Body of pancreas (tissue), 4 donors: ENCODE measurements at regions not wholly inside any gene's neighbourhood (a gene's known extent, or its start where the extent isn't known, plus 50 kb on each side); places are given as distances from the start of the nearest gene placed in this dataset.

Experiments
- ATAC-seq: fragments of 150-250 bp; one replicate; pipeline ENCODE4 v1.9.1; 2016
- DNase-seq, 4 donors: peaks; one replicate each; pipeline ENCODE4 v3.0.0-alpha.2; 2019
- H3K27ac ChIP-seq, 4 donors: fragments of 200-600 bp; sonication (generic); 1 replicate in 3 of 4; 2 replicates in 1 of 4; pipeline versions ENCODE4 v1.5.1 to v1.6.1; 2016 to 2019; ENCODE audit warnings: mild to moderate bottlenecking in 1 of 4, mixed read lengths in 1 of 4, moderate library complexity in 1 of 4
- H3K27me3 ChIP-seq, 2 donors: fragments of 200-600 bp; sonication (generic); one replicate each; pipeline ENCODE4 v1.6.0; 2016; ENCODE audit warnings: mild to moderate bottlenecking in 1 of 2
- H3K36me3 ChIP-seq, 2 donors: fragments of 200-600 bp; sonication (generic); replicated peaks in 1 of 2; 2 replicates each; pipeline ENCODE4 v1.5.1; 2016; ENCODE audit warnings: low read depth in 2 of 2; ENCODE audit not compliant: insufficient read depth in 1 of 2
- H3K4me1 ChIP-seq: fragments of 200-600 bp; sonication (generic); one replicate; pipeline ENCODE4 v1.6.0; 2016
- H3K4me3 ChIP-seq, 2 donors: fragments of 200-600 bp; sonication (generic); 1 replicate in 1 of 2; 2 replicates in 1 of 2; pipeline ENCODE4 v1.5.1; 2016 to 2019
- H3K9me3 ChIP-seq, 3 donors: fragments of 200-600 bp; sonication (generic); 1 replicate in 2 of 3; 2 replicates in 1 of 3; pipeline ENCODE4 v1.5.1; 2016
- POLR2A ChIP-seq, 3 donors: fragments of 450-650 bp; IDR thresholded peaks; one replicate each; pipeline ENCODE4 v1.6.1; 2016; ENCODE audit warnings: antibody characterized with exemption in 3 of 3, mild to moderate bottlenecking in 2 of 3
- WGBS, 2 donors: methylation state at CpG; one replicate each; pipeline ENCODE4 v1.1.5; 2017; 5-methylcytosine and 5-hydroxymethylcytosine counted together
- intact Hi-C: fragments of 100-400 bp; cut with DNase I; formaldehyde crosslinking; loops from one replicate; pipeline ENCODE4 v1.15.1; 2023
- TF ChIP-seq, protein P1 (sequence below), 7 experiments: fragments of 450-650 bp in 4 of 7; fragments of 200-600 bp in 3 of 7; sonication (generic) in 3 of 7; IDR thresholded peaks; one replicate each; pipeline ENCODE4 v1.5.1; 2016 to 2019; ENCODE audit warnings: antibody characterized with exemption in 7 of 7

DNA sequence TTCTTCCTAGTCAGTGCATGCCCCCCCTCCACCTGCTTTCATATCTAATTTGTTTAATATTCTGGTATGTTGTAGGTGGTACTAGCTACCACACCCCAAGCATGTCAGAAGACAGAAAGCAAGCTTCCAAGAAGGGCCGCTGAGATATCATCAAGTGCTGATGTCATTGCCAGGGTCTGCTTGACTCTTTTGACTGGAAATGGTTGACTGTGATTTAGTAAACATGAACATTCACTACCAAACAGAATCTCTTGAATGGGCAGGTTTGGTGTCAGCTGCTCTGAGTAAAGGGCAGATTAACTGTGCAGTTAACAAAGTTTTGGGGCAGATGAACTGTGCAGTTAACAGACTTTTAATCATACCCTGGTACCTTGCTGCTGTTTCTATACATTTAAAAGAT, 244.2 kb upstream of the SATB1 start:
- Histone ChIP-seq H3K27me3 (no peaks in the 10 kb centered on the region), H3K27ac (no peak overlapping the region), H3K36me3 (no peaks in the 10 kb centered on the region), H3K4me3 (no peak overlapping the region), H3K9me3 (no peaks in the 10 kb centered on the region), H3K4me1 (no peaks in the 10 kb centered on the region)
- ATAC-seq (no peak), DNase-seq (no peak)
- intact Hi-C loops = no loop called here
- TF ChIP-seq, protein P1, sequence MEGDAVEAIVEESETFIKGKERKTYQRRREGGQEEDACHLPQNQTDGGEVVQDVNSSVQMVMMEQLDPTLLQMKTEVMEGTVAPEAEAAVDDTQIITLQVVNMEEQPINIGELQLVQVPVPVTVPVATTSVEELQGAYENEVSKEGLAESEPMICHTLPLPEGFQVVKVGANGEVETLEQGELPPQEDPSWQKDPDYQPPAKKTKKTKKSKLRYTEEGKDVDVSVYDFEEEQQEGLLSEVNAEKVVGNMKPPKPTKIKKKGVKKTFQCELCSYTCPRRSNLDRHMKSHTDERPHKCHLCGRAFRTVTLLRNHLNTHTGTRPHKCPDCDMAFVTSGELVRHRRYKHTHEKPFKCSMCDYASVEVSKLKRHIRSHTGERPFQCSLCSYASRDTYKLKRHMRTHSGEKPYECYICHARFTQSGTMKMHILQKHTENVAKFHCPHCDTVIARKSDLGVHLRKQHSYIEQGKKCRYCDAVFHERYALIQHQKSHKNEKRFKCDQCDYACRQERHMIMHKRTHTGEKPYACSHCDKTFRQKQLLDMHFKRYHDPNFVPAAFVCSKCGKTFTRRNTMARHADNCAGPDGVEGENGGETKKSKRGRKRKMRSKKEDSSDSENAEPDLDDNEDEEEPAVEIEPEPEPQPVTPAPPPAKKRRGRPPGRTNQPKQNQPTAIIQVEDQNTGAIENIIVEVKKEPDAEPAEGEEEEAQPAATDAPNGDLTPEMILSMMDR (IDR thresholded peaks at IDR 0.05) = no peak
- no peak for TF ChIP-seq POLR2A (IDR thresholded peaks at IDR 0.05)
- 60 to 69% methylated on average over 1 of the region's 1 CpG for WGBS, 2 donors

DNA sequence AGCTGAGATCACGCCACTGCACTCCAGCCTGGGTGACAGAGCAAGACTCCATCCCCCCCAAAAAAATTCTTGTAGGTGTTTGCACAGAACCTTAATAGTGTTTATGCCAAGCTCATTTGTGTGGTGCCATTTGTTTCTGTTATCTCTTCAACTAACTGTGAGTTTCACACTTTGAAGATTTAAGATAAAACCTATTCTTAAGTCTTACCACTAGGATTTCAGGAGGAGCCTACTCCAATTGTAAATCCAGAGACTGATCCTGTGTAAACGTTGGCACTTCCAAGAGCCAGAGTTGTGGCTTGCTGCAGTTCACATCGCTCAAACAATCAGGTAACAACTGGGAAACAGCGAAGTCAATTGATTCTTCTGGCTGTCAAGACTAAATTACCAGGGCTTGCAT, 242.4 kb upstream of the SATB1 start:
- Histone ChIP-seq H3K9me3 (no peaks in the 10 kb centered on the region), H3K4me1 (no peaks in the 10 kb centered on the region), H3K27me3 (no peaks in the 10 kb centered on the region), H3K36me3 (no peaks in the 10 kb centered on the region), H3K27ac (no peak overlapping the region), H3K4me3 (no peak overlapping the region)
- ATAC-seq = no peak
- DNase-seq = no peak
- no peak for TF ChIP-seq POLR2A (IDR thresholded peaks at IDR 0.05)
- TF ChIP-seq, protein P1 (IDR thresholded peaks at IDR 0.05) = no peak
- 41 to 47% methylated on average over 4 of the region's 4 CpGs for WGBS, 2 donors
- intact Hi-C loops = no loop called here

DNA sequence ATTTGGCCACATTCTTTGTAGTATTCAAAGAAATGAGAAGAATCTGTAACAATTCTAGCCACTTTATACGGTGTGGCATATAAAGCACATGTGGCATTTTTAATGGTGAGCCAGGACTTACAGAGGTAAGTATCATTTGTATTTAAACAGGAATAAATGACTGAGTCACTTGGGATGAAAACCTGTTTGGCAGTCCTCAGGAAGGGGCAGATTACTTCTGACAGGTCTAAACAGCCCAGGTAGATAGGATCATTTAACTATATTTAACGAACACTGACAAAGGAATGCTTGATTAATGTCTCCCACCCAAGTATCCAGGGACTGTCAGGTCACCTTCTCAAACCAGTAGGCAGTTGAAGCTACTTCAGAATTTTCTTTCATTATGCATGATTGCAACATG, 241.5 kb upstream of the SATB1 start:
- no peak overlapping the region for H3K27ac ChIP-seq
- WGBS, 2 donors = 41 to 45% methylated on average over 2 of the region's 2 CpGs
- intact Hi-C loops = no loop called here
- no peak for DNase-seq
- H3K4me1 ChIP-seq = no peaks in the 10 kb centered on the region
- H3K36me3 ChIP-seq = no peaks in the 10 kb centered on the region
- H3K27me3 ChIP-seq = no peaks in the 10 kb centered on the region
- TF ChIP-seq POLR2A (IDR thresholded peaks at IDR 0.05) = no peak
- H3K4me3 ChIP-seq = no peak overlapping the region
- no peaks in the 10 kb centered on the region for H3K9me3 ChIP-seq
- ATAC-seq = no peak

DNA sequence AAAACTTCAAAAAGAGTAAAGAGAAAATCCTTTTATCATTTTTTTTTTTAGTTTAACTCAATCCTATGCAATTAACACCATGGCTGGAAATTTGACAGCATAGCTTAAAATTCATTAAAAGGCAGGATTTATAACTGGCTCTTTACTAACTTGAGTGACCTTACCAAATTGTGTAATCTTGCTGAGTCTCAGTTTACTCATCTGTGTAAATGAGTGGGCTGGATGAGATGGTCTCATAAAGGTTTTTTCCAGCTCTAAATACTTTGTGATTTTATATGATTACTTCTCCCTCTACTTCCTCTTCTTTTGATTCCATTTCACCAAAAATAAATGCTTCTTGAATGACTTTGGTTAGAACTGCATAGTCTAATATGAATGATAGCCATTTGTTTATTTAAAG, 234.9 kb upstream of the SATB1 start:
- no peak overlapping the region for H3K27ac ChIP-seq
- no peak overlapping the region for H3K4me3 ChIP-seq
- DNase-seq (no peak), ATAC-seq (no peak)
- no peaks in the 10 kb centered on the region for H3K27me3 ChIP-seq
- intact Hi-C loops = no loop called here
- TF ChIP-seq, protein P1 (IDR thresholded peaks at IDR 0.05) = no peak
- no peak for TF ChIP-seq POLR2A (IDR thresholded peaks at IDR 0.05)
- no peaks in the 10 kb centered on the region for H3K9me3 ChIP-seq
- H3K4me1 ChIP-seq = peaks cover 12% of the 10 kb centered on the region
- no peaks in the 10 kb centered on the region for H3K36me3 ChIP-seq

DNA sequence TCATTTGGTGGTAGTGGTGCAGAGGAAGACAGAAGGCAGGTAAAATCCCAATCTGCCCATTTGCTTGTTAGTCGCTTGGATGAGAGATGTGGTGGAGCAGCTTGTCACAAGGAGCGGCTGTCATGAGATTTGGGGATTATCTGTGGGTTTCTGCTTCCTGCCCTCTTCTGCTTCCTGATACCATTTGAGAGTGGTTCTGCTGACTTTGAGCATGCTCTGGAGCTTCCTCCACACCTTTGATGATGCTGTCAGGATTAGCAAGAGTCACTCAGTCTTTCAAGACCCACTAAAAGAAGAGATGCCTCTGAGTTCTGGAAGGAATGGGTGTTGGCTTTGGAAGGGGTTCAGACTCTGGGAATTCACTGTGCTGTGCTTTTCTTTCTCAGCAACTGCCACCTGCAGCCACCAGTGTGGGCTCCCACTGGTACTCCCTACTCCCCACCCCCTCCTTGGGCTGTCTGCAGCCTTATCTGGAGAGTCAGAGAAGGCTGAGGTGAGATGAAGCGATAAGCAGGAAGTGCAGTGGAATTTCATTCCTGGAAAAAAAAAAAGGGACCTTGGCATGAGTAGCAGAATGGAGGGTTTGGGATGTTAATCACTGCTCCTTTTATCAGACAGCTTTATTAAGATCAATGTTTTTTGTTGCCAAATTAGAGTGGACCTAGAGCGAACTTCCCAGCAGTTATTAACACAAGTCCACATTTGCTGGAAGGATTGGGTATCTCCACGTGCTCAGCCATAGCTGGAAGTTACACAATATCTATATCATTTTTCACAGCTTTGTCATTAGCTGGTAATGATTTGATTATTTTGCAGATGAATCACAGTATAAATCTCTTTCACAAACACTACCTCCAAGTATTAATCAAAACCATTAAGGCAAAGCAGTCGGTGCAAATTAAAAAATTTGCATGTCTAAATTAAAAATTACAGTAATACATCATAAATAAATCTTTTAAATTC, 233.0 kb upstream of the SATB1 start:
- ATAC-seq = peak; percentile 88
- 28 to 36% methylated on average over 6 of the region's 6 CpGs for WGBS, 2 donors
- peaks cover 12% of the 10 kb centered on the region for H3K4me1 ChIP-seq
- H3K9me3 ChIP-seq = no peaks in the 10 kb centered on the region
- no peak for TF ChIP-seq POLR2A (IDR thresholded peaks at IDR 0.05)
- no peaks in the 10 kb centered on the region for H3K36me3 ChIP-seq
- H3K27ac ChIP-seq = peak overlapping the region in 2 of 4 donors; percentile 29 to 59
- H3K4me3 ChIP-seq = no peak overlapping the region
- peak; percentile 12 to 42 (median 18) for DNase-seq
- intact Hi-C loops = no loop called here
- no peaks in the 10 kb centered on the region for H3K27me3 ChIP-seq

DNA sequence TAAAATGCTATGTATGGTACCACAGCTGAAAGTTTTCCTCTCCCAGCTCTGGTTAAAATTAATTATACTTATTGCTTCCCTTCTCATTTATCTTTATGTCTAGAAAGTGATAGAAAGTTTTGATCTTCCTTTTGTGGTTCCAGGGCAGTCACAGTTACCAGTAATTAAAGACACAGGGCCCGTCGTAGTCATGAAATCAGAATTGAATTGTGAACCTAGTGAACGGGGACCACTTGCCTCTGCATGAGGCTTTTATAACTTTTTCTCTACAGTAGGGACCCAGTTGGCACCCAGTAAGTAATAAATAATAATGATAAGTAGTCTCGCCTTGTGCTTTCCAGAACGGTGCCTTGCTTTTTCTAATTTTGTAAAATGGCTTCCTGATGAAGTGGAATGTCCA, 231.7 kb upstream of the SATB1 start:
- intact Hi-C loops = no loop called here

More for the DNA sequence above, 231.7 kb upstream of the SATB1 start:
- ATAC-seq (no peak), DNase-seq (no peak)
- no peaks in the 10 kb centered on the region for H3K36me3 ChIP-seq
- H3K27me3 ChIP-seq = no peaks in the 10 kb centered on the region
- TF ChIP-seq, protein P1 (IDR thresholded peaks at IDR 0.05) = no peak
- TF ChIP-seq POLR2A (IDR thresholded peaks at IDR 0.05) = no peak
- no peak overlapping the region for H3K4me3 ChIP-seq
- H3K27ac ChIP-seq = no peak overlapping the region
- no peaks in the 10 kb centered on the region for H3K9me3 ChIP-seq
- WGBS, 2 donors = 56 to 70% methylated on average over 5 of the region's 5 CpGs
- peaks cover 12% of the 10 kb centered on the region for H3K4me1 ChIP-seq
